ENCODE measurements at regions not wholly inside any gene's neighbourhood (a gene's known extent, or its start where the extent isn't known, plus 50 kb on each side); places are given as distances from the start of the nearest gene placed in this dataset.
"Not testable (repeated sequence)": the region's sequence is repeated elsewhere in the genome, so short reads cannot be mapped to it uniquely, and the experiment has no call there.

GRCh38 chr9:106060885-106061284 is 366.5 kb downstream of the TMEM38B start:
- no peak for DNase-seq

GRCh38 chr9:106062250-106062649 is 367.9 kb downstream of the TMEM38B start:
- no peak for DNase-seq

GRCh38 chr9:106065136-106065535 is 370.8 kb downstream of the TMEM38B start:
- DNase-seq: no peak

GRCh38 chr9:106065579-106066214 is 371.4 kb downstream of the TMEM38B start:
- DNase-seq: no peak

GRCh38 chr9:106066940-106067524 is 372.7 kb downstream of the TMEM38B start:
- no peak for DNase-seq

GRCh38 chr9:106069241-106069640 is 374.9 kb downstream of the TMEM38B start:
- no peak for DNase-seq

- no peak for DNase-seq
These were observed 378.1 kb downstream of the TMEM38B start for GRCh38 chr9:106072421-106072820.

GRCh38 chr9:106074006-106074405 is 379.7 kb downstream of the TMEM38B start:
- DNase-seq: no peak

GRCh38 chr9:106075236-106075959 is 381.1 kb downstream of the TMEM38B start:
- DNase-seq: no peak

- DNase-seq: no peak
These were observed 381.6 kb downstream of the TMEM38B start for GRCh38 chr9:106075960-106076327.

- DNase-seq: no peak
These were observed 382.4 kb downstream of the TMEM38B start for GRCh38 chr9:106076711-106077110.

GRCh38 chr9:106077731-106078130 is 383.4 kb downstream of the TMEM38B start:
- no peak for DNase-seq

GRCh38 chr9:106082621-106083020 is 388.3 kb downstream of the TMEM38B start:
- no peak for DNase-seq

- no peak for DNase-seq
These were observed 390.4 kb downstream of the TMEM38B start for GRCh38 chr9:106084702-106085101.

- DNase-seq: no peak
These were observed 391.1 kb downstream of the TMEM38B start for GRCh38 chr9:106085479-106085878.

- no peak for DNase-seq
These were observed 397.7 kb downstream of the TMEM38B start for GRCh38 chr9:106092083-106092482.

GRCh38 chr9:106102821-106103220 is 408.5 kb downstream of the TMEM38B start:
- no peak for DNase-seq

GRCh38 chr9:106104887-106105286 is 410.5 kb downstream of the TMEM38B start:
- DNase-seq: no peak

GRCh38 chr9:106106396-106106795 is 412.1 kb downstream of the TMEM38B start:
- no peak for DNase-seq

GRCh38 chr9:106107716-106108115 is 413.4 kb downstream of the TMEM38B start:
- DNase-seq: no peak

- not testable (repeated sequence) for DNase-seq
These were observed 415.4 kb downstream of the TMEM38B start for GRCh38 chr9:106109706-106110105.

- no peak for DNase-seq
These were observed 416.1 kb downstream of the TMEM38B start for GRCh38 chr9:106110483-106110882.

GRCh38 chr9:106111039-106111730 is 416.8 kb downstream of the TMEM38B start:
- peak; percentile 53 for DNase-seq

GRCh38 chr9:106112935-106113334 is 418.6 kb downstream of the TMEM38B start:
- no peak for DNase-seq
